NOMO-1 (cell line): ENCODE measurements at regions not wholly inside any gene's neighbourhood (a gene's known extent, or its start where the extent isn't known, plus 50 kb on each side); places are given as distances from the start of the nearest gene placed in this dataset.
A peak's percentile ranks its signal among the peaks of the same experiment; 100 is the strongest.

Source experiments
- DNase-seq, 2 experiments: peaks; one replicate each; lab custom pipeline; 2025; ENCODE audit not compliant: unreplicated experiment in 2 of 2; lab: John Stamatoyannopoulos, UW

GRCh38 chr9:129276486-129277230 lies 98.6 kb upstream of the IER5L start:
- DNase-seq: no peak

GRCh38 chr9:129275626-129276247 lies 97.7 kb upstream of the IER5L start:
- DNase-seq: no peak

GRCh38 chr9:129273941-129274684 lies 96.1 kb upstream of the IER5L start:
- no peak for DNase-seq

GRCh38 chr9:129273136-129273895 lies 95.3 kb upstream of the IER5L start:
- no peak for DNase-seq

- no peak for DNase-seq
Measured at GRCh38 chr9:129272348-129273025, 94.4 kb upstream of the IER5L start.

- DNase-seq: no peak
Measured at GRCh38 chr9:129270903-129271431, 92.9 kb upstream of the IER5L start.

- no peak for DNase-seq
Measured at GRCh38 chr9:129270205-129270604, 92.1 kb upstream of the IER5L start.

- no peak for DNase-seq
Measured at GRCh38 chr9:129267141-129267540, 89.1 kb upstream of the IER5L start.

GRCh38 chr9:129266536-129266935 lies 88.5 kb upstream of the IER5L start:
- no peak for DNase-seq

GRCh38 chr9:129264388-129264787 lies 86.3 kb upstream of the IER5L start:
- peak in 1 of 2 experiments; percentile 21 for DNase-seq

- no peak for DNase-seq
Measured at GRCh38 chr9:129263836-129264235, 85.8 kb upstream of the IER5L start.

GRCh38 chr9:129262261-129262660 lies 84.2 kb upstream of the IER5L start:
- DNase-seq: no peak

GRCh38 chr9:129259375-129259774 lies 81.3 kb upstream of the IER5L start:
- no peak for DNase-seq

GRCh38 chr9:129258823-129259301 lies 80.8 kb upstream of the IER5L start:
- no peak for DNase-seq

- peak; percentile 79 to 83 for DNase-seq
Measured at GRCh38 chr9:129258124-129258822, 80.2 kb upstream of the IER5L start.

GRCh38 chr9:129256959-129257713 lies 79.1 kb upstream of the IER5L start:
- no peak for DNase-seq

- no peak for DNase-seq
Measured at GRCh38 chr9:129254566-129255287, 76.7 kb upstream of the IER5L start.

- no peak for DNase-seq
Measured at GRCh38 chr9:129253803-129254381, 75.8 kb upstream of the IER5L start.
